Kidney epithelial cell (primary cell): ENCODE measurements at regions not wholly inside any gene's neighbourhood (a gene's known extent, or its start where the extent isn't known, plus 50 kb on each side); places are given as distances from the start of the nearest gene placed in this dataset.

Source experiments
- DNase-seq: peaks from one replicate; pipeline ENCODE4 v3.0.0-alpha.2; 2010; ENCODE audit warnings: low read depth
- H3K27me3 ChIP-seq: 2 replicates; pipeline ENCODE4 v1.6.0; 2011; ENCODE audit warnings: low read length; ENCODE audit not compliant: control insufficient read depth, insufficient read depth
- H3K36me3 ChIP-seq: 2 replicates; pipeline ENCODE4 v1.5.1; 2011; ENCODE audit warnings: low read length; ENCODE audit not compliant: control insufficient read depth, insufficient read depth
- H3K4me3 ChIP-seq: 2 replicates; pipeline ENCODE4 v1.5.1; 2011; ENCODE audit warnings: low read depth, mild to moderate bottlenecking, control low read depth, low read length
- TF ChIP-seq, protein P1 (sequence below): IDR thresholded peaks from 2 replicates; pipeline ENCODE4 v1.5.1; 2011; ENCODE audit warnings: mild to moderate bottlenecking, moderate library complexity, low read length, control low read depth, inconsistent platforms; ENCODE audit not compliant: insufficient read depth, poor library complexity, severe bottlenecking

GRCh38 chr5:51099173-51099853 lies 283.9 kb upstream of the ISL1 start:
- no peaks in the 10 kb centered on the region for H3K36me3 ChIP-seq
- H3K4me3 ChIP-seq, result no peak overlapping the region
- no peaks in the 10 kb centered on the region for H3K27me3 ChIP-seq
- DNase-seq, result no peak
- TF ChIP-seq, protein P1, sequence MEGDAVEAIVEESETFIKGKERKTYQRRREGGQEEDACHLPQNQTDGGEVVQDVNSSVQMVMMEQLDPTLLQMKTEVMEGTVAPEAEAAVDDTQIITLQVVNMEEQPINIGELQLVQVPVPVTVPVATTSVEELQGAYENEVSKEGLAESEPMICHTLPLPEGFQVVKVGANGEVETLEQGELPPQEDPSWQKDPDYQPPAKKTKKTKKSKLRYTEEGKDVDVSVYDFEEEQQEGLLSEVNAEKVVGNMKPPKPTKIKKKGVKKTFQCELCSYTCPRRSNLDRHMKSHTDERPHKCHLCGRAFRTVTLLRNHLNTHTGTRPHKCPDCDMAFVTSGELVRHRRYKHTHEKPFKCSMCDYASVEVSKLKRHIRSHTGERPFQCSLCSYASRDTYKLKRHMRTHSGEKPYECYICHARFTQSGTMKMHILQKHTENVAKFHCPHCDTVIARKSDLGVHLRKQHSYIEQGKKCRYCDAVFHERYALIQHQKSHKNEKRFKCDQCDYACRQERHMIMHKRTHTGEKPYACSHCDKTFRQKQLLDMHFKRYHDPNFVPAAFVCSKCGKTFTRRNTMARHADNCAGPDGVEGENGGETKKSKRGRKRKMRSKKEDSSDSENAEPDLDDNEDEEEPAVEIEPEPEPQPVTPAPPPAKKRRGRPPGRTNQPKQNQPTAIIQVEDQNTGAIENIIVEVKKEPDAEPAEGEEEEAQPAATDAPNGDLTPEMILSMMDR, result no peak

DNA sequence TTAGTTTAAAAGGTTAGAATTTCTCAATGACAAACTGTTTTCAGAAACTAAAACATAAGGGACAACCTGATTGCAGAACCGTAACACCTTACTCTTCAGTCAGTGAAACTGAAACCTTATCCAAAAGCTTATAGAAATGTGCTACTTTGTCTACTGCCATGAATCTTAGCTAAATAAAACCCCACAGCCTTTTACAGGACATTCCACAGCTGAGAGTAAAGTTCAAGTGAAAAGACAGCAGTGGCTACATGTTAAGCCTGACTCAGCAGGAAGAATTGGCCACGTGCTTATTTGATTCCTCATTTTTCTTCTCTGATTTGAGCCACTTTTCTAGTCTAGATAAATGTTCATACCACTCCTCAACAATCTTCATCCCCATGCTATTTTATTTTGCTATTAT lies 278.7 kb upstream of the ISL1 start:
- Histone ChIP-seq H3K4me3 (no peak overlapping the region), H3K36me3 (no peaks in the 10 kb centered on the region), H3K27me3 (no peaks in the 10 kb centered on the region)
- TF ChIP-seq, protein P1, result no peak
- no peak for DNase-seq

GRCh38 chr5:51109786-51110410 lies 273.4 kb upstream of the ISL1 start:
- Histone ChIP-seq H3K27me3 (no peaks in the 10 kb centered on the region), H3K4me3 (no peak overlapping the region), H3K36me3 (no peaks in the 10 kb centered on the region)
- TF ChIP-seq, protein P1, result no peak
- no peak for DNase-seq

DNA sequence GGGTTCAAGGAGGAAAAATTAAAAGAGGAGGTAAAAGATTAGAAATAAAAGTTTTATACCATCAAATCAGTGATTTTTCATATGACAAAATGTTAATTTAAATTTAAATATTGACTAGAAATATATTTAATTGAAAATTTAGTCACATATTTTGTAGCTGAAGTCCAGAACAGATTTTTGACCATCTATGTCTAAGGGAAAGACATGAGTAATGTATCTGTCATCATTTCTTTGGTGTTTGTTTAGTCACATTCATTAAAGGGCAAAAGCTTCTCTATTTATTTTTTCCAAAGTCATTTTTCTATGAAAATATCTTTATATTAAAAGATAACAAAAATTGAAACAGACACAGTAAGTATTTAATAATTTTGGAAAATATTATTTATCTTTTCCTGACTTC lies 252.0 kb upstream of the ISL1 start:
- TF ChIP-seq, protein P1, result no peak
- no peak overlapping the region for H3K4me3 ChIP-seq
- H3K27me3 ChIP-seq, result no peaks in the 10 kb centered on the region
- no peak for DNase-seq
- H3K36me3 ChIP-seq, result no peaks in the 10 kb centered on the region

DNA sequence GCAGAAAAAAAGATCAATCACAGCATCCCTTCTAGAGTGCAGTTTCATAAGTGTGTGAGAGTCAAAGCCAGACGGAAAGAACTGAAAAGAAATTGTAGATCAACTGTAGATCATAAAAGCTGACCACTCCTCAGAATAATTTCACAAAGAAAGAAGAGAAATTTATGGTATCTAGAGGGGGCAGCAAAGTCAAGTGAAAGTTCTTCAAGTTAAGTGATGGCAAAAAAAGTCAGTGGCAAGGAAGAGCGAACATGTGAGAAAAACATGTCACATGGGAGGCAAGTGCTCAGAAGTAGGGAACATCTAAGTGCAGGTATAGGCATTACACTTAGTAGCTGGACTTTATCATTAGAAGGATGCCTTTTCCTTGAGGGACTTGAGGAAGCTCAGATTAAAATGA lies 245.1 kb upstream of the ISL1 start:
- no peaks in the 10 kb centered on the region for H3K27me3 ChIP-seq
- no peak for DNase-seq
- TF ChIP-seq, protein P1, result no peak
- H3K36me3 ChIP-seq, result no peaks in the 10 kb centered on the region
- no peak overlapping the region for H3K4me3 ChIP-seq

GRCh38 chr5:51148437-51148836 lies 234.8 kb upstream of the ISL1 start:
- no peaks in the 10 kb centered on the region for H3K36me3 ChIP-seq
- no peak for DNase-seq
- TF ChIP-seq, protein P1, result no peak
- no peaks in the 10 kb centered on the region for H3K27me3 ChIP-seq
- no peak overlapping the region for H3K4me3 ChIP-seq
